HG03045 (cell line): ENCODE measurements at regions not wholly inside any gene's neighbourhood (a gene's known extent, or its start where the extent isn't known, plus 50 kb on each side); places are given as distances from the start of the nearest gene placed in this dataset.
"Not testable (repeated sequence)": the region's sequence is repeated elsewhere in the genome, so short reads cannot be mapped to it uniquely, and the experiment has no call there.

Source experiments
- ATAC-seq: cut with Tn5 transposase; IDR thresholded peaks from one replicate; pipeline ENCODE4 v1.9.1; 2021; ENCODE audit warnings: mild to moderate bottlenecking, moderate library complexity; ENCODE audit not compliant: unreplicated experiment

GRCh38 chr6:115573861-115574260, 486.8 kb downstream of the FRK start:
- ATAC-seq, result no peak

- ATAC-seq, result no peak
Observed at GRCh38 chr6:115570331-115570730, 490.4 kb downstream of the FRK start.

GRCh38 chr6:115554060-115554459, 506.6 kb downstream of the FRK start:
- ATAC-seq, result no peak

- no peak for ATAC-seq
Observed at GRCh38 chr6:115551527-115551926, 509.2 kb downstream of the FRK start.

- no peak for ATAC-seq
Observed at GRCh38 chr6:115545672-115545986, 515.1 kb downstream of the FRK start.

- no peak for ATAC-seq
Observed at GRCh38 chr6:115544765-115545671, 515.7 kb downstream of the FRK start.

GRCh38 chr6:115540077-115540869, 520.4 kb downstream of the FRK start:
- no peak for ATAC-seq

- ATAC-seq, result no peak
Observed at GRCh38 chr6:115539531-115539930, 521.2 kb downstream of the FRK start.

GRCh38 chr6:115524821-115525220, 535.9 kb downstream of the FRK start:
- no peak for ATAC-seq

- ATAC-seq, result not testable (repeated sequence)
Observed at GRCh38 chr6:115521747-115522146, 538.9 kb downstream of the FRK start.

- no peak for ATAC-seq
Observed at GRCh38 chr6:115514656-115515055, 546.0 kb downstream of the FRK start.

- no peak for ATAC-seq
Observed at GRCh38 chr6:115512923-115513322, 547.8 kb downstream of the FRK start.

GRCh38 chr6:115511771-115512170, 548.9 kb downstream of the FRK start:
- ATAC-seq, result no peak

GRCh38 chr6:115502432-115502831, 558.3 kb downstream of the FRK start:
- not testable (repeated sequence) for ATAC-seq

GRCh38 chr6:115495184-115495583, 565.5 kb downstream of the FRK start:
- ATAC-seq, result no peak

GRCh38 chr6:115487331-115487730, 573.4 kb downstream of the FRK start:
- no peak for ATAC-seq

GRCh38 chr6:115485400-115485799, 575.3 kb downstream of the FRK start:
- ATAC-seq, result no peak

GRCh38 chr6:115480543-115480942, 580.1 kb downstream of the FRK start:
- not testable (repeated sequence) for ATAC-seq

- ATAC-seq, result no peak
Observed at GRCh38 chr6:115474443-115475041, 586.1 kb downstream of the FRK start.

- ATAC-seq, result no peak
Observed at GRCh38 chr6:115468272-115469005, 592.3 kb downstream of the FRK start.

GRCh38 chr6:115467726-115468125, 593.0 kb downstream of the FRK start:
- ATAC-seq, result no peak
